ENCODE measurements at regions not wholly inside any gene's neighbourhood (a gene's known extent, or its start where the extent isn't known, plus 50 kb on each side); places are given as distances from the start of the nearest gene placed in this dataset.

GRCh38 chr2:147260241-147260640 lies 584.6 kb upstream of the ACVR2A start:
- no peaks in the 10 kb centered on the region for H3K4me1 Mint-ChIP-seq (ENCODE audit: insufficient read depth, unreplicated experiment)
- H3K27ac Mint-ChIP-seq (ENCODE audit: low read depth, unreplicated experiment) = no peak overlapping the region
- POLR2A ChIA-PET = no interaction called here
- TF ChIP-seq CTCF (IDR thresholded peaks at IDR 0.05; ENCODE audit: unreplicated experiment) = no peak
- intact Hi-C loops (cut with micrococcal nuclease) = no loop called here
- no peak overlapping the region for H3K4me3 Mint-ChIP-seq (ENCODE audit: unreplicated experiment)
- CTCF ChIA-PET = interaction anchor here (0.8 kb wide), 1 partner anchor 21 kb away, joined by 3 read pairs; no protein-coding TSS in a partner anchor
- no peaks in the 10 kb centered on the region for H3K36me3 Mint-ChIP-seq (ENCODE audit: insufficient read depth, unreplicated experiment)
- no TSS peak for BruUV-seq (replicated peaks)
- no peaks in the 10 kb centered on the region for H3K27me3 Mint-ChIP-seq (ENCODE audit: insufficient read depth, unreplicated experiment)
- H3K9me3 Mint-ChIP-seq (ENCODE audit: unreplicated experiment) = peaks cover 8% of the 10 kb centered on the region
- no peak for DNase-seq (ENCODE audit: unreplicated experiment)

- no TSS peak for BruUV-seq (replicated peaks)
- no peak overlapping the region for H3K27ac Mint-ChIP-seq (ENCODE audit: low read depth, unreplicated experiment)
Observed at GRCh38 chr2:147255812-147256211, 589.0 kb upstream of the ACVR2A start.

GRCh38 chr2:147250652-147251356 lies 594.0 kb upstream of the ACVR2A start:
- BruUV-seq (replicated peaks) = no TSS peak
- Mint-ChIP-seq H3K27me3 (ENCODE audit: insufficient read depth, unreplicated experiment) (no peaks in the 10 kb centered on the region), H3K4me1 (ENCODE audit: insufficient read depth, unreplicated experiment) (no peaks in the 10 kb centered on the region), H3K4me3 (ENCODE audit: unreplicated experiment) (no peak overlapping the region), H3K36me3 (ENCODE audit: insufficient read depth, unreplicated experiment) (peaks cover 6% of the 10 kb centered on the region), H3K27ac (ENCODE audit: low read depth, unreplicated experiment) (no peak overlapping the region), H3K9me3 (ENCODE audit: unreplicated experiment) (peaks cover 8% of the 10 kb centered on the region)
- no peak for DNase-seq (ENCODE audit: unreplicated experiment)
- POLR2A ChIA-PET = interaction anchor here (0.7 kb wide), 1 partner anchor 308 kb away, joined by 3 read pairs; no protein-coding TSS in a partner anchor
- intact Hi-C loops (cut with micrococcal nuclease) = no loop called here
- TF ChIP-seq CTCF (IDR thresholded peaks at IDR 0.05; ENCODE audit: unreplicated experiment) = no peak
- CTCF ChIA-PET = interaction anchor here (0.6 kb wide), 1 partner anchor 609 kb away, joined by 3 read pairs; no protein-coding TSS in a partner anchor

More at GRCh38 chr2:147255812-147256211, 589.0 kb upstream of the ACVR2A start:
- peak; percentile 12 for DNase-seq (ENCODE audit: unreplicated experiment)
- no peak for TF ChIP-seq CTCF (IDR thresholded peaks at IDR 0.05; ENCODE audit: unreplicated experiment)
- Mint-ChIP-seq H3K9me3 (ENCODE audit: unreplicated experiment) (peaks cover 8% of the 10 kb centered on the region), H3K4me3 (ENCODE audit: unreplicated experiment) (no peak overlapping the region), H3K36me3 (ENCODE audit: insufficient read depth, unreplicated experiment) (peaks cover 6% of the 10 kb centered on the region), H3K4me1 (ENCODE audit: insufficient read depth, unreplicated experiment) (no peaks in the 10 kb centered on the region), H3K27me3 (ENCODE audit: insufficient read depth, unreplicated experiment) (no peaks in the 10 kb centered on the region)
- intact Hi-C loops (cut with micrococcal nuclease) = no loop called here
- POLR2A ChIA-PET = no interaction called here
- CTCF ChIA-PET = no interaction called here

DNA sequence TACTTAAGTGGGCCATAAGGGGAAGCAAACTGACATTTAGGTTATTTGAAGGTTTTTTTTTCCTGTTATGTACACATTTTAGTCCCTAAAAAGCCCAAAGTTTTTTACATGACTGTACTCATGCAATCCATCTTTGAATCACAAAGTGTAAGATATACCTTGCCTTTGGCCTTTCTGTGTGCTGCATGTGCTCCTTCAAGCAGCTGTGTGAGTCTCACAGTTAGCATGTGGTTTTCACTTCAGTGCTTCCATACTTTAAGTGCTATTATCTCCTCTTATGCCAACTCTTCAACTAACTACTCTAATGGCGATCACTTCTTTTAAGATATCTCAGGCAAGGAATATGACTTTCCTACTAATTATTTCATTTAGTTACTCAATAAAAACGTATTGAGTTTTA lies 597.1 kb upstream of the ACVR2A start:
- CTCF ChIA-PET = no interaction called here

More for the DNA sequence above, 597.1 kb upstream of the ACVR2A start:
- intact Hi-C loops (cut with micrococcal nuclease) = no loop called here
- H3K9me3 Mint-ChIP-seq (ENCODE audit: unreplicated experiment) = peaks cover 3% of the 10 kb centered on the region
- H3K4me3 Mint-ChIP-seq (ENCODE audit: unreplicated experiment) = no peak overlapping the region
- no peaks in the 10 kb centered on the region for H3K4me1 Mint-ChIP-seq (ENCODE audit: insufficient read depth, unreplicated experiment)
- no peak overlapping the region for H3K27ac Mint-ChIP-seq (ENCODE audit: low read depth, unreplicated experiment)
- no peak for DNase-seq (ENCODE audit: unreplicated experiment)
- H3K36me3 Mint-ChIP-seq (ENCODE audit: insufficient read depth, unreplicated experiment) = no peaks in the 10 kb centered on the region
- no peaks in the 10 kb centered on the region for H3K27me3 Mint-ChIP-seq (ENCODE audit: insufficient read depth, unreplicated experiment)
- no TSS peak for BruUV-seq (replicated peaks)
- TF ChIP-seq CTCF (IDR thresholded peaks at IDR 0.05; ENCODE audit: unreplicated experiment) = no peak
- POLR2A ChIA-PET = no interaction called here

Measured in MCF 10A (cell line).